HG02610 (cell line): ENCODE measurements at regions not wholly inside any gene's neighbourhood (a gene's known extent, or its start where the extent isn't known, plus 50 kb on each side); places are given as distances from the start of the nearest gene placed in this dataset.

ENCODE experiments used
- ATAC-seq: cut with Tn5 transposase; IDR thresholded peaks from one replicate; pipeline ENCODE4 v1.9.1; 2021; ENCODE audit warnings: mild to moderate bottlenecking, moderate library complexity; ENCODE audit not compliant: unreplicated experiment

DNA sequence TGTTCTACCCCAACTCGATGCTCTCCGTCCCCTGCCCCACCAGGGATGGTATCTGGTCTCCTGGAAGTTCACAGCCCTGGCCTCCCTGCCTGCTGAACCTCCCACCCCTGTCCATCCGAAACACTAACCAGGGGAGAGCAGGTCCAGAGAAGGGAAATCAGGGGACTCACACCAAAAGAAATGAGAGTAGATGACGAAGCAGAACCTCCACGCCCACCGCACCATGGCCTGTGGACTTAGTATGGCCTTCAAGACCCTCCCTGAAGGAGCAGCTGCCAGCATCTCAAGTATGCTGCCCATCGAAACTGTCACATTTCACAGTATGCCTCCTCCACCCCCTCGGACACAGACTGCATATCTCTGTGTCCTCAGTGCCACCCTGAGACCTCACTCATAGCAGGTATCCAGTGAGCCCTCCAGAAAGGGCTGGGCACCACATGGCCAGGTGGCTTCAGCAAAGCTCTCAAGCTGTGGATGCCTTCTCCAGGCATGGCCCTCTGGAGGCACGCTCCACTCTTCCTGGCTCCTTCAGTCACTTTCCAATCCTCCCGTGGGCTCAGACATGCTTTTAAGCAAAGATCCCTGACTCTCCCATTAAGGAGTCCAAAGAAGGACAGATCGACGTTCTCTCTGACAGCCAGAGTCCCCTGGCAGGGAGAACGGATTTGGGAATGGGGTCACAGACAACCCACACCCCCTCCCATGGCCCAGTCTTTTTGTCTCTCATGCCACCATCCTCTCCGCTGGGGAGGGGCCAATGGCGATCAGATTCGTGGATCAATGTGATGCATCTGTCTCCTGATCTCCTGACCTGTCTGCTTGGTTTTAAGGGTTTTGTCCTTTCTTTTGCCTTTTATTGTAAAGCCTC is 158.4 kb downstream of the ANKRD60 start:
- ATAC-seq, result no peak

DNA sequence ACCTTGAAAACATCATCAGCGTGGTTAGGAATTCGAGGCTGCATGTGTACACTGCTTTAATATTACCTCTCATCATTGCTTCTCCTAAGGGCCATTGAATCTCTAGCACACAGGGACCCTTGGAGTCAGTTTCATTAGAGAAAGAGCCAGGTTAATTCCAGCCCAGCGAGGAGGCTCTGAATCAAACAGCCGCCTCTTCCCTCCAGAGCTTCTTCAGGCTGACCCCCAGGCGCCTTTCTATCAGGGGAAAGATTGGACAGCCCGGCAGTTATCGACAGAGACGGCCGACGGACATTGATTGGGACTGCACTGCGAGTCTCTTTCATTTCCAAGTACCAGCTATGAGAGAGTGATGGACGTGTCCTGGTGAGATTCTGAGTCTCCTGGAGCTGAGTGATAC is 159.2 kb downstream of the ANKRD60 start:
- ATAC-seq, result no peak

DNA sequence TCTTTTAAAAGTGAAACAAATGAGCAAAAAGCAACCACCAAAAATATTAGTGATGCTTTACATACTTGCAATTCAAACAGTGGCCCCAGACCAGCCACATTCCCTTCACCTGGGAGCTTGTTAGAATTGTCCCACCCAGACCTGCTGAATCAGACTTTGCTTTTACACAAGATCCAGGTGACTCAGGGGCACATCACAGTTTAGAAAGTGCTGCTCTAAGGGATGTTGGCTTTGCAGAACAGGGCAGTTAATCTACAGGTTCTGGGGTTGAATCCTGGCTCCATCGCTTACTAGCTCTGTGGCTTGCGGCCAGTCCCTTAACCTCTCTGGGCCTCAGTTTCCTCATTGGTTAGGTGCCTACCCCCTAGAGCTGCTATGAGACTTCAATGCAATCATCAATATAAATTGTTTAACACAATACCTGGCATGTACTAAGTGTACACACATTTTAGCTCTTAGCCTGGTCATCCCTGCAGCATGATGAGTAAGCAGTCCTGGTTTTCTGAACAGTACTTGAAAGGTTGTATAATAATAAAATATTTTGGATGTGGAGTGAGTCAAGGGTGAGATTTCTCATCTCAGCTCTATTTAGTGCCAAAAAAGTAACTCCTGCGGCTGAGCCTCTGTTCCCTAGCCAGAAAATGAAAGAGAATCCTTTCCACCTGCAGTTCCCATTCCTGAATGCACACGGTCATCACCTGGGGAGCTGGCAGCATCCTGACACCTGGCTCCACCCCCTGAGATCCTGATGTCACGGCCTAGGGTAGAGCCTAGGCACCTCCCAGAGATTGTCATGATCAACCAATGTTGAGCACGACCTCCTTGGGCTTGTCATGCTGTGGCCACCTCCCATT is 162.7 kb downstream of the ANKRD60 start:
- ATAC-seq, result no peak

DNA sequence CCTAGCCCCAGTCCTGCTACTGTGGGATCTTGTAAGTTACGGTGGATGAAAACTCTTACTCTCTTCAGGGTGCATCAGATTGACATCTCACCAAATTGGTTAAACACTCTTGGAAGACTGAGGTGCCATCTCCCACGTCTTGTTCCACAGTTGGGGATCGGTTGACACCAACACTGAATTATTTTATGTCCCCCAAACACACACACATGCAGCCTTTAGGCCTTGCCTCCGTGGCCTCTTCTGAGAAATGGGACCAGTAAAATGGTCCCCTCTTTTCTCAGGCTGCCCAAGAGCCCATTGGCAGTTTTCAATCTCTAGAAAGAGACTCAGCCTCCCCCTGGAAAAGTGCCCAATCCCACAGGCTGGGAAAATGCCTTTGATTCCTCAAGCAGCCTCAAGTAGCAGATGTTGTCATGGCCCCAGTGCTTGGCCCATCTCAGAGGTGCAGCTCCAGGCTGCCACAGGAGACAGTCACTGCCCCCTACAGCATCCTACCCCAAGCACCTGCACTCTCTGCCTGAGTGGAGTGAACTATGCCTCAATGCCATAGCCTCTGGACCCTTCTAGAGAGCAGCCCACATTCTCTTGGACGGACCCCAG is 163.9 kb downstream of the ANKRD60 start:
- no peak for ATAC-seq

DNA sequence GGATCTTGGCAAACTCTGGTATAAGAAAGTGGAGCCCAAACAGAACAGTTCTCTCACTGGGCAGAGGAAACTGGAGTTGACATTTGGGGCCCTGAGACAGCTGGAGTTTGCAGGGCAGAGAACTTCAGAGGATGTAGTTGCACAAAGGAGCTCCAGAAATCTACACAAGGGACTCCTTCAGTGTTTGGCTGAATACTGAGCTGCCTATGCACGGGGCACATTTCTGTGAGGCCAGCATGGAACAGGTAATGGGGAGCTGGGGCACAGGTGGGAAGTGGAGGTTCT is 169.3 kb downstream of the ANKRD60 start:
- ATAC-seq, result no peak

DNA sequence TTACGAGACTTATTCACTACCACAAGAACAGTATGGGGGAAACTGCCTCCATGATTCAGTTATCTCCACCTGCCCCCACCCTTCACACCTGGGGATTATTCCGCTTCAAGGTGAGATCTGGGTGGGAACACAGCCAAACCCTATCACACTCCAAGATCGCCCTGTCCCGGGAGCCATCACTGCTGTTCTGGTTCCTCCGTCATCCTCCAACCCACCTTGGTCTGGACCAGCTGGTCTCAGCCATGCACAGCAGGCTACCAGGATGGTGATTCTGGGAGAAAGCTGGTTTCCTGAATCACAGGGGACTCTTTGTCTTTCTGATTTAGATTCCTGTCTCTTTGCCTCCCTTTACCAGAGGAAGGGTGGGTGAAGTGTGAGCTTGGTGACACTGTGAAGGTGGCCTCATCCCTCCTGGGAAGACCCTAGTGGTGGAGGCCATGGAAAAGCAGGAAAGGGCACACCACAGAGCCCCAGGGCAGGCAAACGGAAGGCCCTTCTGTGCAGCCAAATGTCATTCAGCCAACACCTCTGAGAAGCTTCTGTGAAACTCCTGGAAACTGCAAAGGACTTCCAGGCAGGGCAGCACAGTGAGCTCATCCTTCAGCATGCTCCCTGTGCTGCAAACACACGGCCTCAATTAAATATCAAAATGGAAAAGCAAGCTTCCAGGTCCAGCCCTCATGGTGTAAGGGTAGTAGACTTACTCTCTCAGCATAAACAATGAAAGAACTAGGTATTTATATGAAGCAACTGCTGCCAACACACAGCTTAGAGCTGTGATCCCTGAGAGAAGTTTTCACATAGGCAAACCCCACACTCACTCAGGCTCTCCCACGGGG is 169.8 kb downstream of the ANKRD60 start:
- ATAC-seq, result no peak

DNA sequence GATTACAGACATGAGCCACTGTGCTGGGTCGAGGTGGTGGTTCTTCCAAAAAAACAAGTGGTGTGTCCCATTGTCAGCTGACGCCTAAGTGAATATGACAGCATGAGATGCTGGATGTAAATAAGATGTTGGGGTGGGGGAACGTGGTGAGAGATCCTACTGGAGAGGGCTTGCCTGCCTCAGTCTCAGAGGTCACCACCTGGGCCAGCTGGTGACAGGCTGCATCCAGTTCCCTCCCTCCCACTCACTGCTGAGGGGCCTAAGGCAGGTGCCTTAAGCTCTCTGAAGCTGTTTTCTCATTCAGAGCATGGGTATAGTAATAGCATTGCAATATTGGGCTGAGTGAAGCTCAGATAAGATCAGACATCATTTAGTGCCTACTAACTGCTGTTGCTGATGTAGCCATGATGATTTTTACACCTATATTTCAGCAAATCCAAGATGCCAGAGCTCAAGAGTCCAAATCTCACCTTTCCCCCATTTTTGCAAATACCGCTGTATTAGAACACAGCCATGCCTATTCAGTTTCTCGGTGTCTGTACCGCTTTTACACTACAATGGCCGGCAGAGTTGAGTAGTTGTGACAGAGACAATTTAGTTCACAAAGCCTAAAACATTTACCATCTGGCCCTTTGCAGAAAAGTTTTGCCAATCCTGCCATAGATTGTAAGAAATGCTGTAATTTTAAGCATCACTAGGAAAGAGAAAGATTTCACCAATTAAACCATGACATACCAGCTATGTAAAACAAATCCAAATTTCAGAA is 171.3 kb downstream of the ANKRD60 start:
- no peak for ATAC-seq

DNA sequence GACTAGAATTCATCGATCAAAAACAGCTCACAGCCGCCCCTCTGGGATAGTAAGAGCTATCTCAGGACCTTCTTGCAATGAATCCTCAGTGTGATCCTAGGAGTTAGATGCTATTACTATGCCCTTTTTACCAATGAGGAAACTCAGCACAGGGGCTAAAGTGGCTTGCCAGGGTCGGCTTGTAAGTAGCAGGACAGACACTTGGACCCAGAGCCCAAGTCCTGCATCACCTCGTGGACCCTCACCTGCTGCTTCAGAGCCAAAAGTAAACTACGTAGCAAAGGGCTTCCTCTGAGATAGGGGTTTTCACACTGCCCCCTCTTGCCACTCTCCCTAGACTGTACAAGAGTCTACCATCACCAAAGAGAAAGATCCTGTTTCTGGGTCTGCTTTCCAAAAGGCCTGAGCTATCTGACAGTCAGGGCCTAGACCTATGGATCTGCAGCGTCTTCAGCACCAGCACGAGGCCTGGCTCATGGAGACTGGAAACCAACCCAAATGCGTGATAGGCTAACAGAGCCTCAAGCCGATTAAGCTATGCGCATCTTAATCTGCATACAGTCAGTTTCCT is 172.3 kb downstream of the ANKRD60 start:
- no peak for ATAC-seq

DNA sequence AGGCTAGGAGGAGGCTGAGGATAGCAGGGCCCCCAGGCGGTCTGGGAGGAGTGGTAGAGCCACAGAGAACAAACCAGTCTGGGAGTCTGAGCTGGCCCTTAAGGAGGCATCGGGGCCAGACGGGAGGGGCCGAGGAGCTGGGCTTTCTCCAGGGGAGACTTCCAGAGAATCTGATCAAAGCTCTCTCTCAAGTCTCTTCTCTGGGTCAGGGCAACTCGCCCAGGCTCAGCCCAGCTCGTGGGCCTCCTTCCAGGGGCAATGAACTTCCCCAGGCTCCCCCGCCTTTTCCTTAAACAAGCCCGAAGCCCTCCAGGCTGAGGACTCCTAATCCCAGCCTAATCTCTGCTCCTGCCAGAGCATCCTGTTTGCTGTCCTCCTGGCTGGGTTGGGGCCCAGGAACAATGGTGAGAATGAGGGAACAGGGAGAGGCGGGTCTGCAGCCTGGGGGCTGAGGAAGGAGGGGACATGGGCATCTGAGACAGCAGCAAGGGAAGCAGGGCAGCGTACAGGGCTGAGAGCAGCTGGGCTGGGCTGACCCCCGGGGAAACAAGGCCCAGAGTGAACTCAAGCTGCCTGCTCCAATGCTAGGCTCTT is 173.6 kb downstream of the ANKRD60 start:
- no peak for ATAC-seq

DNA sequence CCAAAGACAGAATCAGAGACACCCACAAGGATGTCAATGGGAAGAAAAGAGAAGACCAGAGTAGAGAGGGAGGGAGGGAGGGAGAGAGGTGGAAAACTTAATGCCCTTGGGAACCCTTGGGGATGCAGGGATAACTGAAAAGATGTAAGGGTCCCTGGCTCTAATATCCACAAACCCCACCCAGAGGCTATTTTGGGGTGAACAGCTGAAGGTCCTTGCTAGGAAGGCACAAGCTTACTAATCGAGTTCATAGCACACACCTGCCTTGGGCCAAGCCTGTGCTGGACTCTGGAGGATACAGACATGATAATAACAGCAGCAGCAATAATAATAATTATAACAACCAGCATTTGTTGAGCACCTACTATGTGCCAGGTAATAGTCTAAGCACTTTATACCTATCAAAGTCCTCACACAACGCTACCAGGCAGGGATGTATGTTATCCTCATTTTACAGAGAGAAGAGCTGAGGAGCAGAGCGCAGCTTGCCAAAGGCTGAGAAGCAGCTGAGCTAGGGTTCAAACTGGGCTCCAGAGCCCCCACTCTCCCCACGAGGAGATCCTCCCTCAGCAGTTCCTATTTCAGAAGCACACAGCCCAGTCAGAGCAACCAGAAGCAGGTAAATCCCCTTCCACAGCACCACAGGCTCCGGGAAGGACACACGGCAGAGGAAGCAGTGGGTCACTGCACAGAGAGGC is 174.2 kb downstream of the ANKRD60 start:
- ATAC-seq, result no peak

DNA sequence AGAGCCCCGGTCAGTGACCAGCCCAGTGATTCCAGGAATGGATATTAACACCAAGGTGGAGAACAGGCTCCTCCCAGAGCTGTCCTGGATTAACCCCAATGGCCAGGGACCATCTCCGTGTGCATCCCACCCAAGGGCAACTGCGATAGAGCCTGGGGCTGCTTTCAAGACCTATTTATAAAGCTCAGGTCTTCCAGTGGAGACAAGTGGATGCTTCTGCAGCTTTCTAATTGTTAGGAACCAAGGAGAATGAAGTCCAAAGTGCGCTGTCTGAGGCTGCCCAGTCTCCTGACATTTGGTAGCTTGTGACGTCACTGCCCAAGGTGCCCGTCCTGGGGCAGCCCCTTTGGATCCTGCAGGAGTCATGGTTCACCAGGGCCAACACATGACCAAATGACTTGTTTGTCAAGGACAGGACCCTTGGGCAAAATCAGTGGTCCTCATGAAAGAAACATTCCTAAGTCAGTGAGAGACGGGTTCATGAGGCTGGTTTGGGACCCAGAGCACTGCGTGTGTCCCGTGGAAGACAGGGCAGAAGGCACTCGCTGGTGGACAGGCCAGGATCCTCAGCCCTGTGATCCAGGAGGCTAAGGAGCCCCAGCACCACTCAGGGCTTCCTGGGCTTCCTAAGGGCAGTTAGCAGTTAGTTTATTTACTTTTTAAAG is 174.9 kb downstream of the ANKRD60 start:
- no peak for ATAC-seq

DNA sequence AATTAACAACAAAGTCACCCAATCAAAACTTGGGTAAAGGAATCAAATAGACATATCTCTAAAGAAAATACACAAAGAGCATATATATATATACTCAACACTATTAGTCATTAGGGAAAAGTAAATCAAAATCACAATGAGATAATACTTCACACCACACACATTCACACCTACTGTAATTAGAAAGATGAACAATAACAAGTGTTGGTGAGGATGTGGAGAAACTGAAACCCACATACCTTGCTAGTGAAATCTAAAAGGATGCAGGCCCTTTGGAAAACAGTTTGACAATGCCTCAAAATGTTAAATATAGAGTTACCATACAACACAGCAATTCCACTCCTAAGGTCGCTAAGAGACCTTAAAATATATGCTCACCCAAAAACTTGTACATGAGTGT is 177.1 kb downstream of the ANKRD60 start:
- no peak for ATAC-seq

DNA sequence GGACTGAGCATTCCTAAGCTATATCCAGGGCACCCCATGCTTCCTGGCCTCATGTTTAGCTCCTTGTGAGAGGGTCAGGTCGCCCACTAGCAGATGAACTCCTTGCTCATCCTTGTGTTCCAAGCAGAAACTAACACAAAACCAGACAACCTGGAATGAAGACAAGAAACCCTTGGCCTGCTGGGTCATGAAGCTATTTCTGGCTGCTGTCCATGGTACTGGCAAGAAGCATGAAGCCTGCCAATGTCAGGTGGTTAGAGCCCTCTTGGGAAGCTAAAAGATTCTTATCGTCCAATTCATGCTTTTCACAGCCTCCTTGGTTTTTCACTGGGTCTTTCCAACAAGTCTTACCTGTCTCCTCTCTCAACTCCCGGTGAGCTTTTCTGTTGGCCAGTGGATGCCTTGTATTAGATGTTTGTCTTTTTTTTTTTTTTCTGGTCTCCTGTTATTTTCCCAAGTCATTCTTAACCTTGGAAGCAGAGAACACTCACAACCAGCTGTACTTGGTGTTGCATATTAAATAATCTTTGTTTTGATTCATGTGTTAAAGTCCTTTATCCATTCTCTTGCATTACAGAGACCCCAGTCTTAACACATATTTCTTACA is 180.3 kb downstream of the ANKRD60 start:
- no peak for ATAC-seq

DNA sequence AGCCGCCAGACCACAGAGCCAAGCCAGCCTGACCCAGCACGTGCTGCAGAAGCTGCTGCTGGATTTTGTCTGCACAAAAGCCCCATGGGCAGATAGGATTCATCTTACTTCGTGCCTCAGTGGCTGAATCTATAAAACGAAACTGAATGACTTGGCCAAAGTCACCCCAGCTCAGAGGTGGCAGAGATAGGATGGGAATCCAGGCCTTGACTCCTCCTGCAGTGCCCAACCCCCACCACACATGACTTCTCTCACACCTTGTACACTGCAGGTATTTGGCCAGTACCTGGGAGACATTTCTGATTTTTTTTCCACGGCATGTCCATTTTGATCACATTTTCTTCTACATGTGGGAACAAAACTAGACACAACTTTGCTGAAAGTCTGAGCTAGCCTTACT is 182.1 kb downstream of the ANKRD60 start:
- no peak for ATAC-seq

DNA sequence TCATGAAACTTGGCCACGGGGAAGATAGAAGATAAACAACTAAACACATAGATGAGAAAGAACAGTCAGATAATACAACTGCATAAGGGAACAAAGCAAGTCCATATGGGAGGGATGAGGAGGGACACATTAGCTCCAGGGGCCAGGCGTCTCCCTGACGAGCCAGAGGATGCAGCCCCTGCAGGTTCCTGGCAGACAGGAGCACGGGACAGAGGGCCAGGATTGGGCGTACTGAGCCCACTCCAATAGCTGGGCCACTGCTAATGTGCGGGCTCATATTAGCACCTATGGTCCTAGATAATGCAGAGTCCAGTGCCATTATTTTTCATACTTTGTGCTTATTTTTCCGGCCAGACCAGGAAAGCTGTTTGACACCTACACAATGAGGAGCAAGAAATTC is 182.9 kb downstream of the ANKRD60 start:
- no peak for ATAC-seq

DNA sequence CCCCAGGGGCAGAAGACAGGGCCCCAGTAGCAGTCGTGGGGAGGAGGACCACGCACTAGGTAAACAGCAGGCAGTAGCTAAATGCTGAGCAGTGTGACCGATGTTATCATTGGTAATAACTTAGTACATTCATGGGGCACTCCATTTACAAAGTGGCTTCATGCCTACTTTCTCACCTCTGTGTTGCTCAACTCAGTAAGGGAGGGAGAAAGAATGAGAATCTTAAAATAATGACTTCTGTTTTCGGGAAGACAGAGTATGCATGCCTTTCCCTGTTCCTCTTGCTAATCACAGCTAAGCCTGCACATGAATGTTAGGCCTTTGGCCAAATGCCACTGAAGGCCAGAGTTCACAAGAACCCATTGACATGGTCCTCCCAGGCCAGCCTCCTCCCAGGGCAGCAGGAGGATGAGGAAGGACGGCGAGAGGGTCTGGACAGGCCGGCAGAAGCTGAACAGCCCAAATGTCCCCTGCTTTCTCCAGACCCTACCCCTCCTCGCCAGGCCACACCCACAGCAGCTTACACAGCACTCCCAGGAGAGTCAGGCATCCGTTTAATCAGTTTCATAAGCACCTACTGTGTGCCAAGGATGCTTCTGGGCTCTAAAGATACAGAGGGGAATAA is 183.4 kb downstream of the ANKRD60 start:
- no peak for ATAC-seq

DNA sequence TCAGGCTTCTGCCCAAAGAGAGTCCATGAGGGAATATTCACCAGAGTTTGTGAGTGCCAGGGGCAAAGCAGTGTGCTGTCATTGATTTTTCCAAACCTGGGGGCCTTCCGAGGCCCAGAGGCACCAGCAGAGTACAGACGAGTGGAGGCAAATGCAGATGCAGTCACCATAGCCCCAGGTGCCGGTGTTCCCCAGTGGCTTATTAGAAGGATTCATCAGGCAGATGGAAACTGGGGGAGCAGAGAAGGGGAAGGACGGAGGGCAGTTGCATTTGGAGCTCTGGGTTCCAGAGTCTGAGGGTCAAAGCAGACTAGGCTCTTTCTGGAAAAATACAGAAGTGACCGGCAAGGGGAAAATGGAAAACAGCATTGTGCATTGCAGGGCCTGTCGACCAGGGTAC is 184.2 kb downstream of the ANKRD60 start:
- no peak for ATAC-seq
